ENCODE measurements at regions not wholly inside any gene's neighbourhood (a gene's known extent, or its start where the extent isn't known, plus 50 kb on each side); places are given as distances from the start of the nearest gene placed in this dataset.
"Not testable (repeated sequence)": the region's sequence is repeated elsewhere in the genome, so short reads cannot be mapped to it uniquely, and the experiment has no call there.

DNA sequence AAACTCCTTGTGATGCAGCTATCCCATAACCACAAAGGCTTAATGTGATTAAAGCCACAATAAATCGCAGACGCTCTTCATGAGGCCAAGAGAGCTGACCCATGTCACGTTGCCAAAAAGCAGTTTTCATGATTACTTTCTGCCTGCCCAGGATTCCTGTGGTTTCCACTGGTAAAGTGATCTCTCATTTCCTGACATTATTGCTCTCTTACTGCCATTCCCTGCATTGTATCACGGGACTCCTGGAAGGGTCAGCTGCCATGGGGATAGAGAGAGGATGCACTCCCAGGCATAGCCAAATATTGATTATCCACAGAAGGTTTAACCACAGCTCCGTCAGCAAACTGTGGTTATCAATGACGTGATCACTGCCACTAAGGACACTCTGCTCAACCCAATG is 103.8 kb upstream of the SLC1A3 start:
- BruUV-seq (replicated peaks), result no TSS peak
- ChIA-PET CTCF (no interaction called here), POLR2A (ENCODE audit: unreplicated experiment) (no interaction called here)
- Histone ChIP-seq H3K4me3 (no peak overlapping the region), H3K79me2 (ENCODE audit: low read depth) (no peaks in the 10 kb centered on the region), H3K36me3 (ENCODE audit: low read depth) (no peaks in the 10 kb centered on the region), H3K4me1 (replicated peaks; ENCODE audit: insufficient read depth) (peaks cover 23% of the 10 kb centered on the region), H3F3A (ENCODE audit: insufficient read depth, low read depth) (peaks cover 18% of the 10 kb centered on the region), H3K4me2 (peak overlapping the region; percentile 53), H3K9me3 (ENCODE audit: insufficient read depth, low read depth) (no peaks in the 10 kb centered on the region), H3K27me3 (ENCODE audit: insufficient read depth, low read depth) (no peaks in the 10 kb centered on the region), H3K9me2 (ENCODE audit: insufficient read depth) (no peaks in the 10 kb centered on the region), H2AFZ (no peak overlapping the region), H3K27ac (peak overlapping the region; percentile 4), H4K20me1 (ENCODE audit: insufficient read depth) (no peaks in the 10 kb centered on the region)
- intact Hi-C loops (cut with micrococcal nuclease; ENCODE audit: unreplicated experiment), result loop anchor here (10.0 kb wide), 1 partner anchor 192 kb away; no protein-coding TSS in a partner anchor
- TF ChIP-seq EZH2 (IDR thresholded peaks at IDR 0.05; ENCODE audit: low read depth), result no peak
- no peak for TF ChIP-seq CTCF (conservative IDR thresholded peaks at IDR 0.05)
- DNase-seq, result peak in 1 of 2 experiments; percentile 95

- H3K79me2 ChIP-seq (ENCODE audit: low read depth), result no peaks in the 10 kb centered on the region
- peaks cover 23% of the 10 kb centered on the region for H3K4me1 ChIP-seq (replicated peaks; ENCODE audit: insufficient read depth)
- H4K20me1 ChIP-seq (ENCODE audit: insufficient read depth), result no peaks in the 10 kb centered on the region
- no peaks in the 10 kb centered on the region for H3K9me2 ChIP-seq (ENCODE audit: insufficient read depth)
- no peak overlapping the region for H2AFZ ChIP-seq
- H3K36me3 ChIP-seq (ENCODE audit: low read depth), result no peaks in the 10 kb centered on the region
- H3K27ac ChIP-seq, result no peak overlapping the region
- ChIA-PET POLR2A (ENCODE audit: unreplicated experiment) (no interaction called here), CTCF (interaction anchor here (1.9 kb wide), 1 partner anchor 426 kb away, joined by 11 read pairs; no protein-coding TSS in a partner anchor)
- H3K4me2 ChIP-seq, result no peak overlapping the region
- no peak overlapping the region for H3K4me3 ChIP-seq
- TF ChIP-seq CTCF (conservative IDR thresholded peaks at IDR 0.05) (no peak), EZH2 (IDR thresholded peaks at IDR 0.05; ENCODE audit: low read depth) (no peak)
- DNase-seq, result no peak
- BruUV-seq (replicated peaks), result no TSS peak
- H3F3A ChIP-seq (ENCODE audit: insufficient read depth, low read depth), result peaks cover 18% of the 10 kb centered on the region
- intact Hi-C loops (cut with micrococcal nuclease; ENCODE audit: unreplicated experiment), result loop anchor here (10.0 kb wide), 1 partner anchor 190 kb away; no protein-coding TSS in a partner anchor
- no peaks in the 10 kb centered on the region for H3K9me3 ChIP-seq (ENCODE audit: insufficient read depth, low read depth)
- H3K27me3 ChIP-seq (ENCODE audit: insufficient read depth, low read depth), result no peaks in the 10 kb centered on the region
These were observed 101.4 kb upstream of the SLC1A3 start for GRCh38 chr5:36505021-36505420.

DNA sequence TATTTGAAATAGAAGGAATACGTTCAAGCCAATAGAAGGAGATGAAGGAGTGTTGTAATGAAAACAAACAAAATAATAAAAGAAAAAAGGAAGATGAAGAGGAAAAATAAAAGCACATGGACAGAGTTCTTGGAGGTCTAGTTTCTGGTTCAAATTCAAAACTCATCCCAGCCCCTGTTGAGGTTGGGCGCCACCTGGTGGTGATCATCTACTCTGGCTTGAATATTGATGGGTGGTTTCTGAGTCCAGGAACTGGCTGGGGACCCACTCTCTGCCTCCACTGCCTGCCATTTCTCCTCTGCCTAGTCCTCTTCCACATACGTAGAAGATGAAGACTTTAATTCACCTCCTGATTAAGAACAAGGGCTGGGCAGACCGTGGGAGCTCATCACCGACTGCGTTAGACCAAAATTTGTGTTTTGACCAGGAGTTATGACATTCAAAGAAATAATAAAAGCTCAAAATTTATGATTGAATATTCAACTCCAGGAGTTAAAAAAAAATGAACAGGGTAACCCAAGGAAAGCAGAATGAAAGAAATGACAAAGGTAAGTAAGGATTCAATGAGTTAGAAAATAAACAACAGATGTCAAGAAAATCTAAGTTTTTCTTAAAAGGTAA is 99.0 kb upstream of the SLC1A3 start:
- no peaks in the 10 kb centered on the region for H3K9me3 ChIP-seq (ENCODE audit: insufficient read depth, low read depth)
- H3K9me2 ChIP-seq (ENCODE audit: insufficient read depth), result no peaks in the 10 kb centered on the region
- H3K36me3 ChIP-seq (ENCODE audit: low read depth), result no peaks in the 10 kb centered on the region
- H2AFZ ChIP-seq, result no peak overlapping the region
- H3K79me2 ChIP-seq (ENCODE audit: low read depth), result no peaks in the 10 kb centered on the region
- H3K27me3 ChIP-seq (ENCODE audit: insufficient read depth, low read depth), result no peaks in the 10 kb centered on the region
- TF ChIP-seq CTCF (conservative IDR thresholded peaks at IDR 0.05) (peak; percentile 98), EZH2 (IDR thresholded peaks at IDR 0.05; ENCODE audit: low read depth) (no peak)
- H3K4me1 ChIP-seq (replicated peaks; ENCODE audit: insufficient read depth), result peaks cover 14% of the 10 kb centered on the region
- no peaks in the 10 kb centered on the region for H4K20me1 ChIP-seq (ENCODE audit: insufficient read depth)
- H3K4me2 ChIP-seq, result no peak overlapping the region
- H3K27ac ChIP-seq, result no peak overlapping the region
- ChIA-PET CTCF (interaction anchor here (0.6 to 0.7 kb wide), 3 partner anchors 330 to 829 kb away, joined by 3 read pairs; no protein-coding TSS in a partner anchor), POLR2A (ENCODE audit: unreplicated experiment) (no interaction called here)
- BruUV-seq (replicated peaks), result no TSS peak
- intact Hi-C loops (cut with micrococcal nuclease; ENCODE audit: unreplicated experiment), result loop anchor here (1.0 to 10.0 kb wide), 6 partner anchors 92 to 428 kb away; no protein-coding TSS in a partner anchor
- DNase-seq, result peak; percentile 52 to 74
- H3F3A ChIP-seq (ENCODE audit: insufficient read depth, low read depth), result peaks cover 10% of the 10 kb centered on the region
- no peak overlapping the region for H3K4me3 ChIP-seq

GRCh38 chr5:36508331-36508730 is 98.1 kb upstream of the SLC1A3 start:
- intact Hi-C loops (cut with micrococcal nuclease; ENCODE audit: unreplicated experiment), result loop anchor here (10.0 kb wide), 1 partner anchor 186 kb away; no protein-coding TSS in a partner anchor
- BruUV-seq (replicated peaks); H3F3A ChIP-seq (ENCODE audit: insufficient read depth, low read depth); H3K27ac ChIP-seq; H3K4me1 ChIP-seq (replicated peaks; ENCODE audit: insufficient read depth); H3K4me3 ChIP-seq; DNase-seq; H3K36me3 ChIP-seq (ENCODE audit: low read depth); H3K9me3 ChIP-seq (ENCODE audit: insufficient read depth, low read depth); H4K20me1 ChIP-seq (ENCODE audit: insufficient read depth); CTCF ChIA-PET; POLR2A ChIA-PET (ENCODE audit: unreplicated experiment); H3K4me2 ChIP-seq; H3K79me2 ChIP-seq (ENCODE audit: low read depth); H3K27me3 ChIP-seq (ENCODE audit: insufficient read depth, low read depth); H2AFZ ChIP-seq; H3K9me2 ChIP-seq (ENCODE audit: insufficient read depth): not testable (repeated sequence)

DNA sequence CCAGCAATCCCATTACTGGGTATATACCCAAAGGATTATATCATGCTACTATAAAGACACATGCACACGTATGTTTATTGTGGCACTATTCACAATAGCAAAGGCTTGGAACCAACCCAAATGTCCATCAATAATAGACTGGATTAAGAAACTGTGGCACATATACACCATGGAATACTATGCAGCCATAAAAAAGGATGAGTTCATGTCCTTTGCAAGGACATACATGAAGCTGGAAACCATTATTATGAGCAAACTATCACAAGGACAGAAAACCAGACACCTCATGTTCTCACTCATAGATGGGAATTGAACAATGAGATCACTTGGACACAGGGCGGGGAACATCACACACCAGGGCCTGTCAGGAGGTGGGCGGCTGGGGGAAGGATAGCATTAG is 92.8 kb upstream of the SLC1A3 start:
- H2AFZ ChIP-seq; CTCF ChIA-PET; H3K4me3 ChIP-seq; POLR2A ChIA-PET (ENCODE audit: unreplicated experiment); DNase-seq; H3K27me3 ChIP-seq (ENCODE audit: insufficient read depth, low read depth); H3K4me2 ChIP-seq; H3K79me2 ChIP-seq (ENCODE audit: low read depth); H3K27ac ChIP-seq; H3K4me1 ChIP-seq (replicated peaks; ENCODE audit: insufficient read depth); H4K20me1 ChIP-seq (ENCODE audit: insufficient read depth); H3K9me3 ChIP-seq (ENCODE audit: insufficient read depth, low read depth); H3K36me3 ChIP-seq (ENCODE audit: low read depth); H3F3A ChIP-seq (ENCODE audit: insufficient read depth, low read depth); intact Hi-C loops (cut with micrococcal nuclease; ENCODE audit: unreplicated experiment); H3K9me2 ChIP-seq (ENCODE audit: insufficient read depth); BruUV-seq (replicated peaks): not testable (repeated sequence)
